ENCODE measurements at regions not wholly inside any gene's neighbourhood (a gene's known extent, or its start where the extent isn't known, plus 50 kb on each side); places are given as distances from the start of the nearest gene placed in this dataset.

DNA sequence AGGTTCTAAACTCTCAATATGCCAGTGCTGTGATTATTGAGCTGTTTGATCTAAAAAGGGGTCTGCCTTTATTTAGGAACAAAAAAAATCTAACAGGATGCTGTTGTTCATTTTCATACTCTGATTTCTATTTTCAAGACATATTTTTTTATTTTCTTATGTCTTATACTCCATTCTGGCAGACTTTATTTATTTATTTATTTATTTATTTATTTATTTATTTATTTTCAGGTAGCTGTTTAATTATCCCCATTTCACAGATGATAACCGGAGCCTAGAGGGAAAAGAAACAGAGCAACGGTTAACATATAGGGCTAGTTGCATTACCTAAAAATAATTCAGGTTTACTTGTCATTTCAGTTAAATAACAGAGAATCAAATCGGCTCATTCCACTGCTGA, 174.4 kb downstream of the CENPF start:
- Histone ChIP-seq H3K27me3 (ENCODE audit: control insufficient read depth, insufficient read depth, low read length) (no peaks in the 10 kb centered on the region), H3K36me3 (replicated peaks; ENCODE audit: control insufficient read depth, insufficient read depth, low read length) (no peaks in the 10 kb centered on the region), H3K4me3 (ENCODE audit: insufficient read depth, low read depth, low read length) (no peak overlapping the region)
- DNase-seq: no peak

DNA sequence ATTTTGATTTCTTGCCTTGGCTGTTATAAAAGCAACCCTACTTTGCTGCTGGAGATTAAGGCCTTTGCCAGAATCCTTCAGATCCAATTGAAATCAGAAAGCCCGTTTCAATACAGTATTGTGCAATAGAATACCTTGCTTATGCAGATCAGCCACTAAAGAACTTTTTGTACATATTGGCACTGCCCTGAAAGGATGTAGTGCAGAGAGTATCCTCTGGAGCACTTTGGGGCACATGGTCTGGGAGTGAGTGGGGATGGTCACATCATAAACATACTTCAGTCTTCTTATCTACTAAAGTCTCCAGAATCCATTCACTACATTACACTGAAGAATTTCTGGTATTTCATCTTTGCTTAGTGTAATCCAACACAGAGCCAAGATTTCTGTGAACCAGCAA, 189.0 kb downstream of the CENPF start:
- Histone ChIP-seq H3K27me3 (ENCODE audit: control insufficient read depth, insufficient read depth, low read length) (no peaks in the 10 kb centered on the region; the same call in 1 of the 2 replicates), H3K4me3 (ENCODE audit: insufficient read depth, low read depth, low read length) (no peak overlapping the region)

DNA sequence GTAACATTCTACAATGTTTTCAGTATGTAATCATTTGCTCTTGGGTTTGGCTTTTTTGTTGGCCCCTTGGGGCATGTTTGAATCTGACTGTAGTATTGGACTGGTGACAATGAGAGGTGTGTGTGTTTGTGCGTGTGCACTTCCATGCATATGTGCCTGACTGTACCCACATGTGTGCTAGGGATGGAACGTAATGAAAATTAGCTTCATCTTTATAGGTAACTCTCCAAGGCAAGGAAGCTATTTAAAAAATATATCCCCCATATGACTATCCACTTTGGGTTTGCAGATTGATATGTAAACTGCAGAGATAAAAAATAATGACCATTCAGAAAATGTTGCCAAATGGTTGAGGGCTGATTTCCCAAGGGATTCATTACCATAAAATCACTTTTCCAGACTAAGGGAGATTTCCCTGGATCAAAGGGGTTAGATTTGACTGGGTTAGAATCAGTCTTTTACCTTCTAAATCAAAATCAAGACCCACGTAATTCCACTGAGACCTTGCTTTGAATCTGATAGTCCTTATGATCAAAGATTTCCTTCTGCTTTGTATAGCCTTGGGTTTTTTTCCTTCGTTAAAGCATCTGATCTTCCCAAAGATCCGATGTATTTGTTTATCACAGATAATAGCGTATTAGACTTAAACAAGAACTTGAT, 189.7 kb downstream of the CENPF start:
- no peaks in the 10 kb centered on the region for H3K36me3 ChIP-seq (replicated peaks; ENCODE audit: control insufficient read depth, insufficient read depth, low read length)
- no peak overlapping the region for H3K4me3 ChIP-seq (ENCODE audit: insufficient read depth, low read depth, low read length)
- no peaks in the 10 kb centered on the region; the same call in 1 of the 2 replicates for H3K27me3 ChIP-seq (ENCODE audit: control insufficient read depth, insufficient read depth, low read length)
- no peak for DNase-seq

More for the DNA sequence above, 189.0 kb downstream of the CENPF start:
- no peaks in the 10 kb centered on the region for H3K36me3 ChIP-seq (replicated peaks; ENCODE audit: control insufficient read depth, insufficient read depth, low read length)
- no peak for DNase-seq

GRCh38 chr1:214793708-214794107, 190.7 kb downstream of the CENPF start:
- Histone ChIP-seq H3K4me3 (ENCODE audit: insufficient read depth, low read depth, low read length) (no peak overlapping the region), H3K27me3 (ENCODE audit: control insufficient read depth, insufficient read depth, low read length) (no peaks in the 10 kb centered on the region), H3K36me3 (replicated peaks; ENCODE audit: control insufficient read depth, insufficient read depth, low read length) (no peaks in the 10 kb centered on the region)
- DNase-seq: no peak

DNA sequence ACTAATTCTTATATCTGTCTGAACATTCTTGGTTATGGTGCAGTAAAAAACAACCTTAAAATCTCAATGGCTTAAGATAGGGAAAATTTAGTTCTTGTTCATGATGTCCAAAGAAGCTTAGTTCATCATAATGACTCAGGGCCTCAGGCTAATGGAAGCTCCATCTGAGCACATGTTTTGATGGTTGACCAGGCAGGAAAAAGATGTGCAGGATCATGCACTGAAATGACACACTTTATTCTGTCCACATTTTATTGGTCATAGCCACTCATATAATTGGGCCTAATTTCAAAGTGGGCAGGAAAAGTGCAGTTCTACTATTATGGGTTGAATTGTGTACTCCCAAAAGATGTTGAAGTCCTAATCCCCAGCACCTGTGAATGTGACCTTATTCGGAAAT, 198.2 kb downstream of the CENPF start:
- H3K4me3 ChIP-seq (ENCODE audit: insufficient read depth, low read depth, low read length): no peak overlapping the region
- DNase-seq: no peak
- no peaks in the 10 kb centered on the region for H3K36me3 ChIP-seq (replicated peaks; ENCODE audit: control insufficient read depth, insufficient read depth, low read length)
- no peaks in the 10 kb centered on the region for H3K27me3 ChIP-seq (ENCODE audit: control insufficient read depth, insufficient read depth, low read length)

- DNase-seq: peak; percentile 4
- H3K27me3 ChIP-seq (ENCODE audit: control insufficient read depth, insufficient read depth, low read length): no peaks in the 10 kb centered on the region
- H3K4me3 ChIP-seq (ENCODE audit: insufficient read depth, low read depth, low read length): no peak overlapping the region
- H3K36me3 ChIP-seq (replicated peaks; ENCODE audit: control insufficient read depth, insufficient read depth, low read length): no peaks in the 10 kb centered on the region
These were observed 206.0 kb downstream of the CENPF start for GRCh38 chr1:214808845-214809460.

DNA sequence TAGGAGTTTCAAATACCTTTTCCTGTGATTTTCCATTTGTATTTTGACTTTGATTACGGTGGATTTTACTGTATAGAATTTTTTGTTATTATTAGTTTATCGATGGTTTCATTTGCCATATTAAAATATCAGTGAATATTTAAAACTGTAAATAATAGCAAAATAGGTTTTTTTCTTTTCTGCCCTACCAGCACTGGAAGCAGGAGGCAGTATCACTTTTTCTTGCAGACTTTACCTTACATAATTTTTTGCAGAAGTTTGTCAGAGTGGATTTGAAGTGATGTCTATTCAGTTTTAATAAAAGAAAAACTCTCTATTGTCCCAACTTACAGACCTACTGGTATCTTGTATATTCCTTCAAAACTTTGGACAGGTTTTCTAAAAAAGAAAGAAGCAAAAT, 213.6 kb downstream of the CENPF start:
- Histone ChIP-seq H3K36me3 (replicated peaks; ENCODE audit: control insufficient read depth, insufficient read depth, low read length) (no peaks in the 10 kb centered on the region), H3K27me3 (ENCODE audit: control insufficient read depth, insufficient read depth, low read length) (no peaks in the 10 kb centered on the region)
- no peak for DNase-seq

DNA sequence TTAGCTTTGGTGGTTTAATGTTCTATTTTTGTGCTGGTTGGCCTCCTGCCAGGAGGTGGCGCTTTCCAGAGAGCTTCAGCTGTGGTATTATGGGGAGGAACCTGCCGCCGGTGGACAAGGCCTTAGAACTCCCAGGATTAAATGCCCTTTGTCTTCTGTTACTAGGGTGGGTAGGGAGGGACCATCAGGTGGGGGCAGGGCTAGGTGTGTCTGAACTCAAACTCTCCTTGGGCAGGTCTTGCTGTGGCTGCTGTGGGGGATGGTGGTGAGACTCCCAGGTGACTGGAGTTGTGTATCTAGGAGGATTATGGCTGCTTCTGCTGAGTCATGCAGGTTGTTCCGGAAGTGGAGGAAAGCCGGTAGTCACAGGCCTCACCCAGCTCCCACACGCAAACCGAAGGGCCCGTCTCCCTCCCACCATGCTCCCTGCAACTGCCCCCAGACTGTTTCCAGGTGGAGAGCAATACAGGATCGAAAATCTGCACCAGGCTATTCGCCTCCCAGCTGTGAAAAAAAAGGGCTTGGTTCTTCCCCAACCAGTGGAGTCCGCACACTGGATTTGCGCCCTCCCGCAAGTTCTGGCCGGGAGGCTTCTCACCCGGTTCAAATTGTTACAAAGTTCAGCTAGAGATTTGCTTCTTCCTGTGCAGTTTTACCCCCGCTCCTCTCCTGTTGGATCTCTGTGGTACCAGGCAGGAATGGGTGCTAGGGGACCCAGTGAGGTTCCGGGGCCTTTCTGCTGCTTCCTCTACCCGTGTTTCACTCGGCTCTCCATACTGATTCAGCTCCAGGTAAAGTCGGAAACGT, 220.5 kb downstream of the CENPF start:
- no peaks in the 10 kb centered on the region for H3K36me3 ChIP-seq (replicated peaks; ENCODE audit: control insufficient read depth, insufficient read depth, low read length)
- DNase-seq: no peak
- H3K4me3 ChIP-seq (ENCODE audit: insufficient read depth, low read depth, low read length): no peak overlapping the region
- no peaks in the 10 kb centered on the region for H3K27me3 ChIP-seq (ENCODE audit: control insufficient read depth, insufficient read depth, low read length)

More for the DNA sequence above, 213.6 kb downstream of the CENPF start:
- H3K4me3 ChIP-seq (ENCODE audit: insufficient read depth, low read depth, low read length): no peak overlapping the region

- no peaks in the 10 kb centered on the region for H3K36me3 ChIP-seq (replicated peaks; ENCODE audit: control insufficient read depth, insufficient read depth, low read length)
- no peak for DNase-seq
- no peaks in the 10 kb centered on the region for H3K27me3 ChIP-seq (ENCODE audit: control insufficient read depth, insufficient read depth, low read length)
- no peak overlapping the region for H3K4me3 ChIP-seq (ENCODE audit: insufficient read depth, low read depth, low read length)
These were observed 221.8 kb downstream of the CENPF start for GRCh38 chr1:214824763-214825162.

GRCh38 chr1:214826619-214827018, 223.6 kb downstream of the CENPF start:
- no peak overlapping the region for H3K4me3 ChIP-seq (ENCODE audit: insufficient read depth, low read depth, low read length)
- no peaks in the 10 kb centered on the region for H3K27me3 ChIP-seq (ENCODE audit: control insufficient read depth, insufficient read depth, low read length)
- no peaks in the 10 kb centered on the region for H3K36me3 ChIP-seq (replicated peaks; ENCODE audit: control insufficient read depth, insufficient read depth, low read length)
- no peak for DNase-seq

DNA sequence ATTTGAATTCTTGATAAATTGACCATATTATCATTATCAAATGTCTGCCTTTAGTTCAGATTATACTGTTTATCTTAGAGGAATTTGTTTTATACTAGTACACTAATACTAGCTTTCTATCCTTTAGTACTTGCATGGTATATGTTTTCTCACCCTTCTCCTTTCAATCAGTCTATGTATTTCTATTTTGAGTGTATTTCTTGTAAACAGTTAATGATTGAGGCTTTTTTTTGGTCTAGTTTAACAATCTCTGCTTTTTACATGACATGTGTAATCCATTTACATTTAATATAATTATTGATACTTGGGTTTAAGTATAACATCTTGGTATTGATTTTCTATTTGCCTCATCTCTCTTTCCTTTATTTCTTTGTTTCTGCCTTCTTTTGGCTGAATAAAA, 224.9 kb downstream of the CENPF start:
- Histone ChIP-seq H3K4me3 (ENCODE audit: insufficient read depth, low read depth, low read length) (no peak overlapping the region), H3K27me3 (ENCODE audit: control insufficient read depth, insufficient read depth, low read length) (no peaks in the 10 kb centered on the region), H3K36me3 (replicated peaks; ENCODE audit: control insufficient read depth, insufficient read depth, low read length) (no peaks in the 10 kb centered on the region)
- DNase-seq: no peak

DNA sequence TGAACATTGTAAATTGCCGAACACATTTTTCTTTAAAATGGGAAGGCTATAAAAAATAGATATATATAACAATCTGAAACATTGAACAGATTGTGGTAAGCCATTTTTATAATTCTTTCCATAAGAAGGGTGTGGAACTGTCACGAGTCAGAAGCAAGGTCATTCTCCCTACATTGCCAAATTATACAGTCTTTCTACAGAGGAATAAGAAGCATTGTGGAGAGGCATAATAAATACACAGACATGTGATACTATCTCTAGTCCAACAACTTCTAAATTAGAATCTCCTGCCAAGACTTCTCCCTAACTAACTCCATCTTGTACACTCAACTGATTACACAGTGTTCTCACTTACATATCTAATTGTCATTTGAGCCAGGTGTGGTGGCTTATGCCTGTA, 227.9 kb downstream of the CENPF start:
- no peak overlapping the region for H3K4me3 ChIP-seq (ENCODE audit: insufficient read depth, low read depth, low read length)
- no peaks in the 10 kb centered on the region for H3K36me3 ChIP-seq (replicated peaks; ENCODE audit: control insufficient read depth, insufficient read depth, low read length)
- no peaks in the 10 kb centered on the region for H3K27me3 ChIP-seq (ENCODE audit: control insufficient read depth, insufficient read depth, low read length)
- DNase-seq: no peak

DNA sequence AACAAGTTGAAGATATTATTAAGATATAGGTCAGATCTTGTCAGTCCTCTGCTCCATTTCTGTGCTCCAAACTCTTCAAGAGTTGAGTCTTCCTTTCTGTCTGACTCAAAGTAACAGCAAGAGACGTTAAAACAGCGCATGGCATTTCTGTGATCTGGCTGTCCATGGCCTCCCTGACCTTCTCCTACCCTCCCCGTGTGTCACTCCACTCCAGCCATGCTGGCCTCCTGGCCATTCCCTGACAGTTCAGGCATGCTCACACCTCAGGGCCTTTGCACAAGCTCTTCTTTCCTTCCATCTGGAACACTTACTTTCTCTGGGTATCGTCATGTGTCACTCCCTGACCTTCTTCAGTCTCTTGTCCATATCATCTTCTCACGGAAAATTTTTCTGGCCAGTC, 229.0 kb downstream of the CENPF start:
- H3K4me3 ChIP-seq (ENCODE audit: insufficient read depth, low read depth, low read length): no peak overlapping the region
- H3K36me3 ChIP-seq (replicated peaks; ENCODE audit: control insufficient read depth, insufficient read depth, low read length): no peaks in the 10 kb centered on the region
- no peaks in the 10 kb centered on the region for H3K27me3 ChIP-seq (ENCODE audit: control insufficient read depth, insufficient read depth, low read length)
- DNase-seq: no peak

GRCh38 chr1:214833178-214833756, 230.3 kb downstream of the CENPF start:
- H3K36me3 ChIP-seq (replicated peaks; ENCODE audit: control insufficient read depth, insufficient read depth, low read length): no peaks in the 10 kb centered on the region
- H3K27me3 ChIP-seq (ENCODE audit: control insufficient read depth, insufficient read depth, low read length): no peaks in the 10 kb centered on the region
- no peak overlapping the region for H3K4me3 ChIP-seq (ENCODE audit: insufficient read depth, low read depth, low read length)
- DNase-seq: no peak

- no peak for DNase-seq
- H3K27me3 ChIP-seq (ENCODE audit: control insufficient read depth, insufficient read depth, low read length): no peaks in the 10 kb centered on the region
- no peak overlapping the region for H3K4me3 ChIP-seq (ENCODE audit: insufficient read depth, low read depth, low read length)
- no peaks in the 10 kb centered on the region for H3K36me3 ChIP-seq (replicated peaks; ENCODE audit: control insufficient read depth, insufficient read depth, low read length)
These were observed 234.4 kb downstream of the CENPF start for GRCh38 chr1:214837376-214837775.

All from H7 (cell line).